ENCODE measurements at regions not wholly inside any gene's neighbourhood (a gene's known extent, or its start where the extent isn't known, plus 50 kb on each side); places are given as distances from the start of the nearest gene placed in this dataset.
"Not testable (repeated sequence)": the region's sequence is repeated elsewhere in the genome, so short reads cannot be mapped to it uniquely, and the experiment has no call there.

DNA sequence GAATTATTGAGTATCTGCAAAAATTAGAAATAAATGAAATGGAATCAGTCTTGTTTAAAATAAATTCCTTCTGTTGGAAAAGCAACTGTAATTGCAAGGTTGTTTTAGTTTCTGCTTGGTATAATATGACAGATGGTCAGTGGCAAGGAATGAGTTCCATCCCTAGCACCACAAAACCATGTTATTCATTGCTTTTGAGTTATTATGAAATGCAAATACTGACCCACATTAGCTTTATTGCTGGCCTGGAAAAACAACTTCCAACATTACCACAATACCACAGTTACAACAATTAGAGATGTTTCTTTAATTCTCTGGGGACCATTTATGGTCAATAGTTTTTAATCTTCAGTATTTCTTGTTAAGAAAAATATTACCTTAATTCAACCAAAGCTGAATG is 194.4 kb downstream of the TMA16 start:
- DNase-seq (ENCODE audit: low spot score) (no peak), FAIRE-seq (no peak)

DNA sequence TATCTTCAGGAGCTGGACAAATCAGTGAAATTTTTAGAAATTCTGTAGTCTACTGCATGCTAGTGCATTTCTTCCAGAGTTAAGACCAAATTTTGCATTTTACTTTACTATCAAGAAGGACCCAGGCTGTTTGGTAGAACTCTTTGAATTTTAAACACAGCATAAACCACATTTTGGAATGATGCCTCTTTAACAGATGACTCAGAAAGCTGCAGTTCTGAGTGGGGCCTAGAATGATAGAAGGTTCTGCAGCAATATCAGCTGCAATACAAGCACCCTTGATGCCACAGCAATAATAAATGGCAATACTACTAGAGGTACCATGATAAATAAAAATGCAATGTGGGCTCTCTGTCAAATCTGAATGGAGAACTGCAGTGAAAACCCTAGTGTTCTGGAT is 198.7 kb downstream of the TMA16 start:
- DNase-seq (ENCODE audit: low spot score) = peak; percentile 6
- FAIRE-seq = no peak

DNA sequence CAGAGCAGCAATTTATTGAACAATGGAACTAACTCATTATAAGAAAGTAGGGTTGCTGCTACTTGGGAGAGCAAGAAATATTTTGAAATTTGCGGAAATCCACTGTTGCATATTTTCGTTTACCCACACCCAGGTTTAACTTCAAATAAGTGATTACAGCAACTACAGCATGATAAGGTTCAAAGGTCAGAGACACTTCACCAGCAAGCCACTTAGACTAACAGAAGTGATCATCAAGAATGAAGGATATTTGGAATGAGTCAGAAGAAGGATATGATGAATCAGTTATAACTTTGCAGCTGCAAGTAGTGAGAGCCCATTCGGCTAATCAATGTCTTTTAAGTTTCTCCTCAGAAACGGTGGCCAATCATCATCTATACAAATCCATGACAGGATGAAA is 199.3 kb downstream of the TMA16 start:
- DNase-seq (ENCODE audit: low spot score) = peak; percentile 4
- no peak for FAIRE-seq

DNA sequence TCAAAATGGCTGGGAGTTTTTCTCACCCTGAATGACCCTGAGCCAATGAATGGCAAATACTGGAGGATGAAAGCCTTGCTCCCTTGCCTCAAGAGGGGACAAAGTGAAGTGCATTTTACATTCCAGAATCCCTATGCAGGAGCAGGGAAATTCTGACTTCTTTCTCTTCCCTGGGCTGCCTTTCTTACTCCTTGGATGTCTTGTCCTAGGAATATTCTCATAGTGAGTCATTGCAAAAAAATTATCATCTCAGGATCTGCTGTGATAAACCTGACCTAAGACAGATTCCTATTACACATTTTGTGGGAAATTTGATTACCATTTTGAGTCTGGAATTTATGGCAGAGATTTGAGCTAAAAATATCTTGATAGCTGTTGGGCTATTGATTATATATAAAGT is 199.9 kb downstream of the TMA16 start:
- peak; percentile 29 for DNase-seq (ENCODE audit: low spot score)
- no peak for FAIRE-seq

DNA sequence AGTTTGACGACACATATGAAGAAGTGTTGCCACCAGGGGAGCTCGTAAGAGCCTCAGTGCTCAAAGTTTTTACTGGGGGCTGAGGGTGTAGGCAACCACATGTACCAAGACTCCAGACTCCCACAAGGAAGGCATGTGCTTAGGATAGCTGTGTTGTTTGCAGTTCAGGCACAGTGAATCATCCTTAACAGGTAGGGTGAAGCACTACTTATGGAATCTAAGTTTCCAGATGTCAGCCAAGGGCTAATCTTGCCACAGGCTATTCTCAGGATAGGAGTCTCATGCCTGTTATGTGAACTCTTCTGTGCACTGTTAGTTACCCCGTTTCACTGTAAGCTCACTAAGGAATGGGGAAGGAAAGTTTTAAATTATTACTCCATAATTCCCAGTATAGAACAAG is 202.6 kb downstream of the TMA16 start:
- DNase-seq (ENCODE audit: low spot score) (peak; percentile 4), FAIRE-seq (no peak)

DNA sequence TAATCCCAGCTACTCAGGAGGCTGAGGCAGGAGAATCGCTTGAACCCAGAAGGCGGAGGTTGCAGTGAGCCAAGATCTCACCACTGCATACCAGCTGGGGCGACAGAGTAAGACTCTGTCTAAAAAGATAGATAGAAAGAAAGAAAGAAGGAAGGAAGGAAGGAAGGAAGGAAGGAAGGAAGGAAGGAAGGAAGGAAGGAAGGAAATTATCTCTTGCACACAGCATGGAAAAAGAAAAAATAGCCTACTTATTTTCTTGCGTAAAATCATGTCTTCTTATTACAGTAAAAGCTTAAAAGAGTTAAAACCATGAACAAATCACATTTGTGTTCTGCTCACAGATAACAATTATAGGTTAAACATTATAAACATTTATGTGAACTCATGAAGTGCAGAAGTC is 205.9 kb downstream of the TMA16 start:
- not testable (repeated sequence) for FAIRE-seq; DNase-seq (ENCODE audit: low spot score)

DNA sequence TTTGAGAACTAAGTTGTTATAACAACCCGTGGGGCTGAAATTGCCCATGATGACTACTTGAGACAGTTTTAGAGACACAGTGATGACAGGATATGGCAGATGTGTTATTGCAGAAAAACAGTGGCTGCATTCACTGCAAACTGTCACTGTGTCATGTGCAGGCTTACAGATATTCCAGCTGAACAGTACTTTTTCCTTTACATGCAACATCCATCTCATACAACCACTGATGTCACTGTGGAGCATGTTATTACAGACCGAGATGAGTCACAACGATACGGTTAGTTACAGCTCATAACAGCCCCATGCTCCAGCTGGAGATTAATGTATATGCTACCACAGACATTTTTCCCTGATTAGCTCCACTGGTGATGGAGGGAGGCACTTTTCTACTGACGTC is 207.4 kb downstream of the TMA16 start:
- peak; percentile 6 for DNase-seq (ENCODE audit: low spot score)
- no peak for FAIRE-seq

DNA sequence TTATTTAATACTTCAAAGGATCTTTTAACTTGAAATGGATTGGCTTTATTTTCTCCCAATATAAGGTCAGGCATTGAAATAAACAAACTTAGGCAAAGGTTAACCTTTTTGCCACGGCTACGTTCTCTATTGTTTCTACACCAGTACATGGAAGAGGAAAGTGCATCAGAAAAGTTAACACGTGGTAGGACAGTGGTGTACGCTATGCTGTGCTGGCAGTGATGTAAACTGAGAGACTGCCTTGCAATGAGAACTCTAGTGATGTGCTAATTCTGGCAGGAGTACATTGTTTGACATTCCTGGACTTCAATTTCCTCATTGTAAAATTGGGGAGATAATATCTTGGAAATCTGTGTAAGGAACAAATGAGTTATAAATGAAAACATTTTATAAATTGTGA is 208.2 kb downstream of the TMA16 start:
- no peak for FAIRE-seq

DNA sequence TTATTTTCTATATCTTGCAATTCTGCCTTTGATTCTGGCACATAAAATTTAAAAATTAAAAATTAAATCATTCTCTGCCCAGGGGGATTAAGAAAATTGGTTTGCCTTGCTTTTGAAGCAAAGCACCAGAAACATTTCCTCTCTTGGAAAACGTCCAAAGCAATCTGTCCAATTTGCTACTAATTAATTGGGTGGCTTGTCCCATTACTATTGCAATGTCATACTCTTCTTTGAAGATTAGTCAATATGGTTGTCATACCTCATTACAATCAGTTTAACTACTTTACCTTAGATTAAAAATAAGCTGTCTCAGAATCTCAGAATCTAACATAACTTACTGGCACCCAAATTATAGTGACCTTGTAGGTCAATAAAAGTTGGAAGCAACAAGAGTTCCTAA is 208.8 kb downstream of the TMA16 start:
- FAIRE-seq (no peak), DNase-seq (ENCODE audit: low spot score) (no peak)

More for the DNA sequence above, 208.2 kb downstream of the TMA16 start:
- no peak for DNase-seq (ENCODE audit: low spot score)

DNA sequence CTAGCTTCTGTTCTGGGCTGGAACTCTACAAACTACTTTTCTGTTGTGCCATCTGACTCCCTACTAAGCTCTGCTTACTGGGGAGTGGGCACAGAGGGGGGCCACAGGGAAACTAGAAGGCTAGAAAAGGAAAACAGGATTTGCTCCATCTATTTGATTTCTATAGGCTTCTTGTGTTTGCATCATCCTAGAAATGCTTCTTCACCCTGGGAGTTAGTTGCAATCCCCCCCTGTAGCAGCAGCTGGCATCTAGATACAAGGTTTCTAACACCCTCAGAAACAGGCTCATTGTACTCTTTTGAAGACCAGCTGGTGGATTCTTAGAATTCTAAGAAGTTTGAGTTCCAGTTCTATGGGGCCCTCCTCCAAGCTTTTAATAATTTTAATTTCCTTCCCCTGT is 213.4 kb downstream of the TMA16 start:
- DNase-seq (ENCODE audit: low spot score) (no peak), FAIRE-seq (no peak)

DNA sequence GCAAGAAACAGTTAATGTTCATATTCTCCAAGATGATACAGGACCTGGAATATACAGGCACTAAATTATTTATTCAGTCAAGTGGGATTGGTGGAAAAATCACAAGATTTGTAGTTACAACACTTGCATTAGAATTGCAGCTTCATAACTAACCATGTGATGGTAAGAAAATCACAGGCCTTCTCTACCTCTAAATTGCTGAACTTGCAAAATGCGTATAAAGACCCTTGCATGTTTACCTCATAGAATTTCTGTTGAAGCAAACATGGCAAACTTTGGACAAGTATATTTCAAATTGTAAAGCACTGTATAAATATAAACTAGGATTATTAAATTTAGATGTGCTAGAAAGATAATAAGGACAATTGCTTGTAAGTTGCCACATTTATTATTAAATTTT is 215.1 kb downstream of the TMA16 start:
- DNase-seq (ENCODE audit: low spot score) (no peak), FAIRE-seq (no peak)

DNA sequence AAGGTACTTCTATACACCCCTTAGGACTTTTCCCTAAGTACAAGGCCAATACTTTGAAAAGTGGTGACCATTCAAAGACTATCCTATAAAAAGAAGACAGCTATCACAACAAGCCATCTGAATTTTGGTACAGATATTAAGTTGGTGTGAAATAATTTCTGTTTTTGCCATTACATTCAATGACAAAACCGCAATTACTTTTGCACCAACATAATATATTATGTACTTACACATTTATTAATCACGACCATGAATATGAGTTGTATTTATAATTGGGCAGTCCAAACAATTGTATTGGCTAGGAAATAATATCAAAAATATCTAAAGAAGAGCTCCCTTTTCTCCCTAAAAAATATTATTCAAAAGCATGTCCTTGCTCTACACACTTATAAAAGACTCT is 215.7 kb downstream of the TMA16 start:
- DNase-seq (ENCODE audit: low spot score) = no peak

DNA sequence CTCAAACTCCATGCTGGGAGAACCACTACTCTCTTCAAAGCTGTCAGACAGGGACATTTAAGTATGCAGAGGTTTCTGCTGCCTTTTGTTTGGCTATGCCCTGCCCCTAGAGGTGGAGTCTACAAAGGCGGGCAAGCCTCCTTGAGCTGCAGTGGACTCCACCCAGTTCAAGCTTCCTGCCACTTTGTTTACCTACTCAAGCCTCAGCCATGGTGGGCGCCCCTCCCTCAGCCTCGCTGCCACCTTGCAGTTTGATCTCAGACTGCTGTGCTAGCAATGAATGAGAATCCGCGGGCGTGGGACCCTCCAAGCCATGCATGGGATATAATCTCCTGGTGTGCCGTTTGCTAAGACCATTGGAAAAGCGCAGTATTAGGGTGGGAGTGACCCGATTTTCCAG is 230.0 kb downstream of the TMA16 start:
- not testable (repeated sequence) for DNase-seq (ENCODE audit: low spot score); FAIRE-seq

More for the DNA sequence above, 215.7 kb downstream of the TMA16 start:
- no peak for FAIRE-seq

DNA sequence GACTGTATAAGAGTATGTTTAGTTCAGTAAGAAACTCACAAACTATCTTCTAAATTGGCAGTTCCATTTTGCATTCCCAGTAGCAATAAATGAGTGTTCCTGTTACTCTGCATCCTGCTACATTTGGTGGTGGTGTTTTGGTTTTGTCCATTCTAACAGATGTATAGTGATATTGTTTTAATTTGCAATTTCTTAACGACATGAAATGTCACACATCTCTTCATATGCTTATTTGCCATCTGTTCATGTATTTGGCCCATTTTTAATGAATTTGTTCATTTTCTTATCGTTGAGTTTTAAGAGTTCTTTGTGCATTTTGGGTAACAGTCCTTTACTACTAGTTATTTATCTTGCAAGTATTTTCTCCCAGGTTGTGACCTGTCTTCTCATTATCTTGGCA is 232.2 kb downstream of the TMA16 start:
- no peak for DNase-seq (ENCODE audit: low spot score)
- FAIRE-seq = no peak

DNA sequence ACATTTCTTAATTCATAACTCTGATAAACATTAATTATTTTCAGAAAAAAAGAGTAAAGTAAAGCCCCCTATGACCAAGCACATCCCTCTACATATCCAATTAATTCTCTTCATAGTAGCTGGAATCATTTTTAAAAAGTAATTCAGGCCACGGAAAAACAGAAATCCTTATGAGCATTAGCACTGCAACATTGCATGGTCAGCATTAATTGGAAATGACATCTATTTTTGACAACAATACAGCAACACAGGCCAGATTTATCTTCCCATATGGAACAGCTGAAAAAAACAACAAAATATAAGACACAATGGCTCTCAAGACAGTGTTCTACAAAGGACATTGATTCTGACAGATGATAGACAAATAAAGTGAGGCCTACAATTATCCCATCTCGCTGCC is 236.6 kb downstream of the TMA16 start:
- DNase-seq (ENCODE audit: low spot score) (no peak), FAIRE-seq (no peak)

DNA sequence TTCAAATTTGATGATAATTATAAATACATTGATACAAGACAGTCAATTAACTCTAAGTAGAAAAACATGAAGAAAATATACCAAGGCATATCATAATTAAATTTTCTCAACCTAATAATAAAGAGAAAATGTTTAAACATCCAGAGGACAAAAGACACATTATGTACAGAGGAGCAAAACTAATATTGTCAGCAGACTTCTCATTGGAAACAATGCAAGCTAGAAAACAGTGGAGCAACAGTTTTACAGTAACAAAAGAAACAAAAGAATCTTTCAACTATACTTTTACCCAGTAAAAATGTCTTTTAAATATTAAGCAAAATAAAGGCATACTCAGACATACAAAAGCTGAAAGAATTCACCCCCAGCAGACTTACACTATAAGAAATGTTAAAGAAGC is 238.0 kb downstream of the TMA16 start:
- no peak for FAIRE-seq

DNA sequence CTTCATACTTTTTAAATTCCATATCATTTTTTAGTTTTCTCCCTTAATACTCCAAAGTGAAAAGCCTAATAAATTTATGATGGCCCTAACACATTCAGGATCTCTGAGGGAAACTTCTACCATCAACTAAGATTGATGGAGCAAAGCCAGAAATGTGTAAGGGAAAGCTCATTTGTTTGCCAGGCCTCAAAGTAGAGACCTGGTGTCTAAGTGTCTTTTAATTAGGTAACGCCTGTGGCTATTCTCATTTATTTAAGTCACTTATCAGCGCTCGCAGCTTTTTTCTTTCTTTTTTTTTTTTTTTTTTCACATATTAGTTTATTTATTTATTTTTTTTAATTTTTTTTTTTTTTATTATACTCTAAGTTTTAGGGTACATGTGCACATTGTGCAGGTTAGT is 242.4 kb downstream of the TMA16 start:
- FAIRE-seq = no peak

More for the DNA sequence above, 238.0 kb downstream of the TMA16 start:
- no peak for DNase-seq (ENCODE audit: low spot score)

DNA sequence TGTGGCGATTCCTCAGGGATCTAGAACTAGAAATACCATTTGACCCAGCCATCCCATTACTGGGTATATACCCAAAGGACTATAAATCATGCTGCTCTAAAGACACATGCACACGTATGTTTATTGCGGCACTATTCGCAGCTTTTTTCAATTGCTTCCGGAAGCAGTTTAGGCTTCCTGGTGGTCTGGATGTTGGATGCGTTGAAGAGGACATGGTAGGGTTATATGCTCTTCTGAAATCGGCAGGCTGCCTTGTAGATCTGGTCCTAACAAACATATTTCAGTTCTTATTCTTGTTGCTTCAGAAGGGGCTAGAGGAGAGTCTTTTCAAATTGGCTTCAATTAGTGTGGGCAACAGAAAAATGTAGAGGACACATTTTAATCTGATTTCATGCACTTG is 243.4 kb downstream of the TMA16 start:
- DNase-seq (ENCODE audit: low spot score); FAIRE-seq: not testable (repeated sequence)

More for the DNA sequence above, 242.4 kb downstream of the TMA16 start:
- DNase-seq (ENCODE audit: low spot score) = no peak

DNA sequence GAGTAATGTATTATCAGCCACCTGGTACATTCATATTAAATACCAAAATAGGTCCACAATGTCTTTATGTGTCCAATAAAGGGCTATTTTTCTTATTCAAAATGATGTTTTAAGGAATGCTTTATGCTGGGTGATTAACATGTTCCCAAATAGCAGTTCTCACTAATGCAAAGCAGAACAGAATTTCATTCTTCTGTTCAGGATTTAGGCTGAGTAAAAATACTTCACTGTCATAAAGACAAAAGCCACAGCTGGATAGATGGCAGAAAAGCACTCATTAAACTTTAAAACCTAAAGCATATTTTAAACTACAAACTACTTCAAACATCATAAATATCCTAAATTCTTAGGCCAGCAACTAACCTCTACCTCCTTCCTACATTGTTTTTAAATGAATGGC is 244.0 kb downstream of the TMA16 start:
- FAIRE-seq (no peak), DNase-seq (ENCODE audit: low spot score) (no peak)

DNA sequence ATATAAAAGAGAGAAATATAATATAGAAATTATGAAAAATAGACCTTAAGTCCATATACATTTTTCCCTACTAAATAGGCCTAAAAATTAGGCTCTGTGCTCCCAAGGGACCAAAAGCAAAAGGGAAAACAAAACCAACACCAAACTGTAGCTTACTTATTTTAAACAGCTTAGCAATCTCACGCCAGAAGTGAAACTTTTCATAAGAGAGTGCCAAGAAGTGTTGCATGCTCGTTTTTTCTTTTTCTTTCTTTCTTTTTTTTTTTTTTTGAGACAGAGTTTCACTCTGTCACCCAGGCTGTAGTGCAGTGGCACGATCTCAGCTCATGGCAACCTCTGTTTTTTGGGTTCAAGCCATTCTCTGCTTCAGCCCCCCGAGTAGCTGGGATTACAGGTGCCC is 250.4 kb downstream of the TMA16 start:
- FAIRE-seq (no peak), DNase-seq (ENCODE audit: low spot score) (no peak)

DNA sequence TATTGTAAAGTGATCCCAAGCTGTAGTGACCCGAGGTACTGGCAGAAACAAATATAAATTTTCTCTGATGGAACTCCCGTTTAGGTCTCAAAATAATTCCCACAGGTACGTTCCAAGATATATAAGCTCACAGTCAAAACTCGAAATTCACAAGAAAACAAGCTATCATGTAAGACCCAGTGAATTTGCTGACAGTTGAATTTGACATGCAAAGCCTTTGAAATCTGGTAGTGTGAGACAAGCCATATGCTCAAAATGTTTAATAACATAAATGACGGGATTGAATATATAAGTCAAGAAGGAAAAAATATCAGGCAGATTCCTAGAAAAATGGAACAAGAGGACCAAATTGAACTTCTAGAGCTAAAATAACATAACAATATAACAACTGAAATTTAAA is 252.8 kb downstream of the TMA16 start:
- no peak for FAIRE-seq
- DNase-seq (ENCODE audit: low spot score) = no peak

DNA sequence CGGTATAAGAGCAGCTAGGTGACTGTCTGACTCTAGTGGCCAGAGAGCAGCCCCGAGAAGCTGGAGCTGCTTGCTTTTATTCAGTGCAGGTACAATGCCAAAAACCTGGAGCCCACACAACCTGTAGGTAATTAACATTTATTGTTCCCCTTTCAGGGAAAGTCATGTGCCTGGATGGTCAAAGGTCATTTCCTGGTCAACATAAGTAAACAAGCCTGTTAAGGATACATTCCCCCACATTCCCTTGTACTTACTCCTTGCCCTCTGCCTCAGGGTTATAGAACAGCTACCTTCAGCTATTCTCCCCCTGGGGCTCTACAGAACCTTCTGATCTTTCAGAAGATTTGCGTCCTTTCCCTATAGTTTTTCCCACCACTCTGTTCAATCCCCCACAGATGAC is 253.4 kb downstream of the TMA16 start:
- no peak for DNase-seq (ENCODE audit: low spot score)
- FAIRE-seq = no peak

DNA sequence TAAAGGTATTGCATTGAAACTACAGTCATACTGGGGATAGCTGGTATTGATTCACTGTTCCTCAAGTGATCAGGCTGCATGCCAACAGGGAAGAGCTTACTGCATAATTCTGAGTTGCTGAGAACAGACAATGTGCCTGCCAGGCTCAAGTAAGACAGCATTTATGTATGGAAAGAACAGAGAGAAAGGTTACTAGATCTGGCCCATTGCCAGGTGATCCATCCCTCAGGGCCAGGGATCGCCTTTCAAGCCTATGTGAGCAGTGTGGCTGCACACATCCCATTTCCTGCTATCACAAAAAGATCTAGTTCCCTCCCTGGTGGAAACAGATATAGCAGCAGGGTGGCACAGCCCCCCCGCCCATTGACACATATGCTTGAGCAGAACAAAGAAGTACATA is 254.0 kb downstream of the TMA16 start:
- no peak for FAIRE-seq

DNA sequence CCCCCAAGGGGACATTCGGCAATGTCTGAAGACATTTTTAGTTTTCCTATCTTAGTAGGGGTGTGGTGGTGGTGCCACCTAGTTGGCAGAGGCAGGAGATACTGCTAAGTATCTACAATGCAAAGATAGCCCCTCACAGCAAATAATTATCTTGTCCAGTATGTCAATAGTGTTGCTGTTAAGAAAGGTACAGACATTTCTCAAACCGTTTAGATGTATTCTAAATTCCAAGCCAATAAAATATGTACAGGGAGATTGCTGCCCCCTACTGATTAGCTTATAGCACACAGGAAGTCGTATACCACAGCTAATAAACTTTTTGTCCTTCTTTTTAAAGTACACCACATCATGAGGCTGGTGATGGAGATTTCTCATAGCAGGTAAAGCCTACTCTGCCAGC is 260.5 kb downstream of the TMA16 start:
- DNase-seq (ENCODE audit: low spot score) = no peak
- FAIRE-seq = no peak

More for the DNA sequence above, 254.0 kb downstream of the TMA16 start:
- DNase-seq (ENCODE audit: low spot score) = peak; percentile 26

Data from urothelium cell line (cell line).